Tibial artery (tissue), 4 donors: ENCODE measurements at regions not wholly inside any gene's neighbourhood (a gene's known extent, or its start where the extent isn't known, plus 50 kb on each side); places are given as distances from the start of the nearest gene placed in this dataset.
"Not testable (repeated sequence)": the region's sequence is repeated elsewhere in the genome, so short reads cannot be mapped to it uniquely, and the experiment has no call there.

ENCODE experiments used
- DNase-seq, 2 donors: peaks; one replicate each; pipeline ENCODE4 v3.0.0-alpha.2; 2019
- H3K27ac ChIP-seq, 2 donors: fragments of 200-600 bp; sonication (generic) in 1 of 2; 1 replicate in 1 of 2; 2 replicates in 1 of 2; pipeline ENCODE4 v1.5.1; 2018 to 2019; ENCODE audit warnings: mild to moderate bottlenecking in 1 of 2
- H3K27me3 ChIP-seq, 2 donors: fragments of 200-600 bp; sonication (generic) in 1 of 2; one replicate each; pipeline versions ENCODE4 v1.5.1 to v1.6.0; 2016 to 2019
- H3K36me3 ChIP-seq, 3 donors: fragments of 200-600 bp; sonication (generic) in 2 of 3; one replicate each; pipeline ENCODE4 v1.5.1; 2016 to 2019; ENCODE audit warnings: mild to moderate bottlenecking in 2 of 3
- H3K4me1 ChIP-seq, 4 donors: fragments of 200-600 bp; sonication (generic) in 2 of 4; 1 replicate in 3 of 4; 2 replicates in 1 of 4; pipeline ENCODE4 v1.5.1; 2016 to 2019
- H3K4me3 ChIP-seq, 2 donors: fragments of 200-600 bp; sonication (generic) in 1 of 2; 1 replicate in 1 of 2; 2 replicates in 1 of 2; pipeline ENCODE4 v1.5.1; 2018 to 2019; ENCODE audit warnings: mild to moderate bottlenecking in 2 of 2
- H3K9me3 ChIP-seq, 3 donors: fragments of 200-600 bp; sonication (generic) in 1 of 3; one replicate each; pipeline ENCODE4 v1.5.1; 2016 to 2019
- intact Hi-C: fragments of 100-400 bp; cut with DNase I; formaldehyde crosslinking; loops from one replicate; pipeline ENCODE4 v1.15.0; 2023; ENCODE audit warnings: low total_unique reads
- TF ChIP-seq, protein P1 (sequence below), 2 experiments: fragments of 200-600 bp in 1 of 2; fragments of 450-650 bp in 1 of 2; IDR thresholded peaks; one replicate each; pipeline ENCODE4 v1.5.1; 2017 to 2019; ENCODE audit warnings: antibody characterized with exemption in 2 of 2, mild to moderate bottlenecking in 1 of 2, moderate library complexity in 1 of 2

GRCh38 chr19:27858981-27859581, 1353.9 kb downstream of the UQCRFS1 start:
- Histone ChIP-seq H3K4me3 (no peak overlapping the region), H3K27ac (no peak overlapping the region), H3K9me3 (peaks cover 3 to 46% (median 22%) of the 10 kb centered on the region in 3 donors), H3K4me1 (no peaks in the 10 kb centered on the region), H3K36me3 (no peaks in the 10 kb centered on the region), H3K27me3 (no peaks in the 10 kb centered on the region)
- TF ChIP-seq, protein P1, sequence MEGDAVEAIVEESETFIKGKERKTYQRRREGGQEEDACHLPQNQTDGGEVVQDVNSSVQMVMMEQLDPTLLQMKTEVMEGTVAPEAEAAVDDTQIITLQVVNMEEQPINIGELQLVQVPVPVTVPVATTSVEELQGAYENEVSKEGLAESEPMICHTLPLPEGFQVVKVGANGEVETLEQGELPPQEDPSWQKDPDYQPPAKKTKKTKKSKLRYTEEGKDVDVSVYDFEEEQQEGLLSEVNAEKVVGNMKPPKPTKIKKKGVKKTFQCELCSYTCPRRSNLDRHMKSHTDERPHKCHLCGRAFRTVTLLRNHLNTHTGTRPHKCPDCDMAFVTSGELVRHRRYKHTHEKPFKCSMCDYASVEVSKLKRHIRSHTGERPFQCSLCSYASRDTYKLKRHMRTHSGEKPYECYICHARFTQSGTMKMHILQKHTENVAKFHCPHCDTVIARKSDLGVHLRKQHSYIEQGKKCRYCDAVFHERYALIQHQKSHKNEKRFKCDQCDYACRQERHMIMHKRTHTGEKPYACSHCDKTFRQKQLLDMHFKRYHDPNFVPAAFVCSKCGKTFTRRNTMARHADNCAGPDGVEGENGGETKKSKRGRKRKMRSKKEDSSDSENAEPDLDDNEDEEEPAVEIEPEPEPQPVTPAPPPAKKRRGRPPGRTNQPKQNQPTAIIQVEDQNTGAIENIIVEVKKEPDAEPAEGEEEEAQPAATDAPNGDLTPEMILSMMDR (IDR thresholded peaks at IDR 0.05), result no peak
- intact Hi-C loops, result no loop called here
- no peak for DNase-seq

- intact Hi-C loops, H3K27ac ChIP-seq, H3K36me3 ChIP-seq, H3K4me3 ChIP-seq, H3K27me3 ChIP-seq, H3K4me1 ChIP-seq, DNase-seq: not testable (repeated sequence)
- peaks cover 0 to 55% (median 34%) of the 10 kb centered on the region in 3 donors for H3K9me3 ChIP-seq
Measured at GRCh38 chr19:27852931-27853330, 1360.0 kb downstream of the UQCRFS1 start.

- Histone ChIP-seq H3K4me1 (no peaks in the 10 kb centered on the region), H3K36me3 (no peaks in the 10 kb centered on the region), H3K27ac (no peak overlapping the region), H3K27me3 (no peaks in the 10 kb centered on the region), H3K4me3 (no peak overlapping the region), H3K9me3 (peaks cover 0 to 60% (median 27%) of the 10 kb centered on the region in 3 donors)
- no peak for DNase-seq
- TF ChIP-seq, protein P1 (IDR thresholded peaks at IDR 0.05), result no peak
- intact Hi-C loops, result no loop called here
Measured at GRCh38 chr19:27851543-27852060, 1361.3 kb downstream of the UQCRFS1 start.

GRCh38 chr19:27851002-27851481, 1361.9 kb downstream of the UQCRFS1 start:
- Histone ChIP-seq H3K4me3 (no peak overlapping the region), H3K4me1 (no peaks in the 10 kb centered on the region), H3K36me3 (no peaks in the 10 kb centered on the region), H3K9me3 (peaks cover 0 to 63% (median 27%) of the 10 kb centered on the region in 3 donors), H3K27me3 (no peaks in the 10 kb centered on the region), H3K27ac (no peak overlapping the region)
- no peak for DNase-seq
- TF ChIP-seq, protein P1 (IDR thresholded peaks at IDR 0.05), result no peak
- intact Hi-C loops, result no loop called here

DNA sequence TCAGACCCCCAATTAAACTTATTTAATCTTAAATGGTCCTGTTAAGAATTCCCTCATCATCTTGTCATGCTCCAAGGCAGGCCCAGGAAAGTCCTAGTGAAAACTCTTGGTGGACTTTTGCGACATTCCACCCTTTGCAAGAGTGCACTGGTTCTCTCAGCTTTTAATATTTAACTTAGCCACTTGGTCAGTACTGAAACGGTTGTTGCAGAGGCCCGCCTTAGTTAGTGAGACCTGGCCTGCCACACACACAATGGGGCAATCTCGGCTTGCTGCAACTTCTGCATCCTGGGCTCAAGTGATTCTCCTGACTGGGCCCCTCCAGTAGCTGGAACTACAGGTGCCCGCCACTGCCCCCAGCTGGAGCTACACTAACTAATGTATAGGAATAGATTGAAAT, 1366.0 kb downstream of the UQCRFS1 start:
- H3K27me3 ChIP-seq, result no peaks in the 10 kb centered on the region
- no peaks in the 10 kb centered on the region for H3K4me1 ChIP-seq
- H3K4me3 ChIP-seq, result no peak overlapping the region
- intact Hi-C loops, result no loop called here
- DNase-seq, result no peak
- H3K9me3 ChIP-seq, result peaks cover 0 to 53% (median 19%) of the 10 kb centered on the region in 3 donors
- TF ChIP-seq, protein P1 (IDR thresholded peaks at IDR 0.05), result no peak
- H3K27ac ChIP-seq, result no peak overlapping the region
- H3K36me3 ChIP-seq, result no peaks in the 10 kb centered on the region

DNA sequence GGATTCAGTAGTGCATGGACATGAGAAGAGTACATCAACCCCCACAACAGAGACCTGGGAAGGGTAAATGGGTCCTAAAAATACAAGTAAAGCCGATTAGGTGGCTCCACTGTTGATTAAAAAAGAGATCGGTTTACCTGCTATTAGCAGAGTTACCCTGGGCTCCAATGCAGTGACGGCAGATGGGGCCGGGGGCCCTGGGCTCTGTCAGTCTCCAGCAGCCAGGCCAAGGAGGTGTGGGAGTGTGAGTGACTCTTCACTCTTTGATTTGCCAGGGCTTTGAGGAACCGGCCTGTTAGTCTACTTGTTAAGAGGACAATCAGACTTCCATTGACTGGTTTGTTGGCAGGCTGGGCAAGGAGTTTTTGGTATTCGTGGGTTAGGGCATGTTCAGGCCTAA, 1368.7 kb downstream of the UQCRFS1 start:
- H3K27ac ChIP-seq, result no peak overlapping the region
- no peaks in the 10 kb centered on the region for H3K4me1 ChIP-seq
- DNase-seq, result no peak
- no peaks in the 10 kb centered on the region for H3K27me3 ChIP-seq
- intact Hi-C loops, result no loop called here
- no peak overlapping the region for H3K4me3 ChIP-seq
- no peaks in the 10 kb centered on the region for H3K36me3 ChIP-seq
- TF ChIP-seq, protein P1 (IDR thresholded peaks at IDR 0.05), result no peak
- peaks cover 0 to 38% (median 0%) of the 10 kb centered on the region in 3 donors for H3K9me3 ChIP-seq
